Breast epithelium (tissue), 3 donors: ENCODE measurements at regions not wholly inside any gene's neighbourhood (a gene's known extent, or its start where the extent isn't known, plus 50 kb on each side); places are given as distances from the start of the nearest gene placed in this dataset.

Source experiments
- POLR2AphosphoS5 ChIP-seq, 3 donors: sonication (generic); formaldehyde crosslinking; IDR thresholded peaks; one replicate each; pipeline ENCODE4 v1.6.1; 2017; ENCODE audit warnings: antibody characterized with exemption in 3 of 3
- TF ChIP-seq, protein P1 (sequence below), 3 donors: fragments of 450-650 bp; IDR thresholded peaks; one replicate each; pipeline ENCODE4 v1.5.1; 2016 to 2017; ENCODE audit warnings: antibody characterized with exemption in 3 of 3, mild to moderate bottlenecking in 3 of 3, moderate library complexity in 3 of 3

DNA sequence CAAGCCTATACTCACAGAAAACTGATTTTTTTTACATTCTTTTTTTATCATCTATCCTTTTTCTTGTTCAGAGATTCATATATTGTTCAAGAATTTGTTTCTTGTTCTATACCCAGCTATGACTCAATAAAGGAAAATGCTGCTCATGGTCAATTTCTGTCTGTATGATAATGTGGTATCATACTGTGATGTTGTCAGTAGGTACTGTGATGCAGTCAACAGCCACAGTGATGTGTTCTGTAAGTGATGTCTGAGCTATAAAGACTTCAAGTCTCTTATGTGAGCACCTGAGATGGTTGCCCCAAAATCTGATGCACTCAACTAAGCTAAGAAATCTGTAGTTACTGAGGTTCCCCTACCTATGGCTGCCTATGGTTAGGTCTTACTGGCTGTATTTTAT lies 294.2 kb upstream of the GRIN3A start:
- no peak for TF ChIP-seq POLR2AphosphoS5 (IDR thresholded peaks at IDR 0.05)
- TF ChIP-seq, protein P1, sequence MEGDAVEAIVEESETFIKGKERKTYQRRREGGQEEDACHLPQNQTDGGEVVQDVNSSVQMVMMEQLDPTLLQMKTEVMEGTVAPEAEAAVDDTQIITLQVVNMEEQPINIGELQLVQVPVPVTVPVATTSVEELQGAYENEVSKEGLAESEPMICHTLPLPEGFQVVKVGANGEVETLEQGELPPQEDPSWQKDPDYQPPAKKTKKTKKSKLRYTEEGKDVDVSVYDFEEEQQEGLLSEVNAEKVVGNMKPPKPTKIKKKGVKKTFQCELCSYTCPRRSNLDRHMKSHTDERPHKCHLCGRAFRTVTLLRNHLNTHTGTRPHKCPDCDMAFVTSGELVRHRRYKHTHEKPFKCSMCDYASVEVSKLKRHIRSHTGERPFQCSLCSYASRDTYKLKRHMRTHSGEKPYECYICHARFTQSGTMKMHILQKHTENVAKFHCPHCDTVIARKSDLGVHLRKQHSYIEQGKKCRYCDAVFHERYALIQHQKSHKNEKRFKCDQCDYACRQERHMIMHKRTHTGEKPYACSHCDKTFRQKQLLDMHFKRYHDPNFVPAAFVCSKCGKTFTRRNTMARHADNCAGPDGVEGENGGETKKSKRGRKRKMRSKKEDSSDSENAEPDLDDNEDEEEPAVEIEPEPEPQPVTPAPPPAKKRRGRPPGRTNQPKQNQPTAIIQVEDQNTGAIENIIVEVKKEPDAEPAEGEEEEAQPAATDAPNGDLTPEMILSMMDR (IDR thresholded peaks at IDR 0.05), result no peak
